ENCODE measurements at regions not wholly inside any gene's neighbourhood (a gene's known extent, or its start where the extent isn't known, plus 50 kb on each side); places are given as distances from the start of the nearest gene placed in this dataset.

- TF ChIP-seq HNRNPUL1 (IDR thresholded peaks at IDR 0.05; ENCODE audit: low read length) = no peak
- no peak for TF ChIP-seq ETV5 (CRISPR knock-in tag; IDR thresholded peaks at IDR 0.05; ENCODE audit: low read depth)
- TF ChIP-seq SAFB2 (IDR thresholded peaks at IDR 0.05; ENCODE audit: borderline replicate concordance, low read depth, low read length, severe bottlenecking) = no peak
- no peak for TF ChIP-seq CHCHD3 (CRISPR knock-in tag; IDR thresholded peaks at IDR 0.05)
- no peak for TF ChIP-seq ZFP91 (CRISPR knock-in tag; IDR thresholded peaks at IDR 0.05)
- TF ChIP-seq MCM7 (IDR thresholded peaks at IDR 0.05) = no peak
- no peak for TF ChIP-seq KLF1 (tag; IDR thresholded peaks at IDR 0.05)
- no peak for TF ChIP-seq ZNF224 (CRISPR knock-in tag; IDR thresholded peaks at IDR 0.05)
- no peak for TF ChIP-seq KDM2B (CRISPR knock-in tag; IDR thresholded peaks at IDR 0.05)
These were observed 1043.1 kb downstream of the JRKL start (continued) for GRCh38 chr11:97432926-97433325.

GRCh38 chr11:97445561-97445960, 1055.7 kb downstream of the JRKL start:
- intact Hi-C loops (cut with micrococcal nuclease) (no loop called here), in situ Hi-C loops (cut with MboI) (no loop called here)
- Histone ChIP-seq H3K4me3 (no peak overlapping the region), H3K27ac (ENCODE audit: extremely low read depth, low read depth, low read length) (no peak overlapping the region), H3K27me3 (ENCODE audit: control insufficient read depth in 2 of 2, insufficient read depth in 2 of 2, low read length in 2 of 2) (no peaks in the 10 kb centered on the region), H3K4me1 (replicated peaks in 1 of 2; ENCODE audit: control insufficient read depth in 2 of 2, insufficient read depth in 2 of 2, low read length in 2 of 2) (no peaks in the 10 kb centered on the region), H3K79me2 (ENCODE audit: control insufficient read depth, insufficient read depth, low read length) (no peaks in the 10 kb centered on the region), H3K36me3 (ENCODE audit: control insufficient read depth, insufficient read depth, low read length) (no peaks in the 10 kb centered on the region), H2AFZ (ENCODE audit: low read depth, low read length) (no peak overlapping the region), H3K9ac (ENCODE audit: insufficient read depth in 1 of 2, low read depth in 2 of 2, low read length in 2 of 2) (no peak overlapping the region), H3K4me2 (ENCODE audit: insufficient read depth, low read length) (no peak overlapping the region), H4K20me1 (replicated peaks; ENCODE audit: control insufficient read depth, insufficient read depth, low read length) (no peaks in the 10 kb centered on the region), H3K9me1 (ENCODE audit: control insufficient read depth, insufficient read depth, low read length) (no peaks in the 10 kb centered on the region), H3K9me3 (replicated peaks; ENCODE audit: control insufficient read depth, insufficient read depth, low read depth, low read length) (no peaks in the 10 kb centered on the region)
- ChIA-PET CTCF (ENCODE audit: low intra/inter-chr PET ratio) (no interaction called here), POLR2A (no interaction called here)
- TF ChIP-seq JUND (IDR thresholded peaks at IDR 0.05; ENCODE audit: borderline replicate concordance, low read depth, low read length) (no peak), JUND (tag; IDR thresholded peaks at IDR 0.05; ENCODE audit: borderline replicate concordance, low read depth, low read length) (no peak), GTF2A2 (tag; IDR thresholded peaks at IDR 0.05) (no peak), REST (IDR thresholded peaks at IDR 0.05; ENCODE audit: borderline replicate concordance) (no peak), REST (CRISPR knock-in tag; IDR thresholded peaks at IDR 0.05; ENCODE audit: low read depth) (no peak), KLF6 (CRISPR knock-in tag; IDR thresholded peaks at IDR 0.05; ENCODE audit: borderline replicate concordance) (no peak)
- FAIRE-seq = no peak
- DNase-seq (ENCODE audit: extremely low read depth in 1 of 4, low spot score in 3 of 4) = no peak
- BruUV-seq (replicated peaks) = no TSS peak
- no peak for ATAC-seq
- 0% methylated on average over 2 of the region's 2 CpGs for WGBS (ENCODE audit: insufficient coverage, low coverage, missing lambda C conversion rate)

All from K562 (cell line).